ENCODE measurements at regions not wholly inside any gene's neighbourhood (a gene's known extent, or its start where the extent isn't known, plus 50 kb on each side); places are given as distances from the start of the nearest gene placed in this dataset.
"Not testable (repeated sequence)": the region's sequence is repeated elsewhere in the genome, so short reads cannot be mapped to it uniquely, and the experiment has no call there.

GRCh38 chr5:169374111-169374510, 73.2 kb upstream of the SLIT3 start:
- Histone ChIP-seq H3K27me3 (no peaks in the 10 kb centered on the region), H3K4me1 (peaks cover 5% of the 10 kb centered on the region; the same call in 1 of the 2 replicates), H3K36me3 (no peaks in the 10 kb centered on the region), H3K9me3 (no peaks in the 10 kb centered on the region), H3K4me3 (ENCODE audit: low read depth, low read length) (no peak overlapping the region)
- TF ChIP-seq CTCF (IDR thresholded peaks at IDR 0.05; ENCODE audit: low read depth, low read length) = no peak
- DNase-seq = no peak

- H3K36me3 ChIP-seq; H3K9me3 ChIP-seq; DNase-seq; H3K4me1 ChIP-seq; H3K27me3 ChIP-seq; H3K4me3 ChIP-seq (ENCODE audit: low read depth, low read length): not testable (repeated sequence)
Measured at GRCh38 chr5:169371801-169372200, 70.9 kb upstream of the SLIT3 start.

DNA sequence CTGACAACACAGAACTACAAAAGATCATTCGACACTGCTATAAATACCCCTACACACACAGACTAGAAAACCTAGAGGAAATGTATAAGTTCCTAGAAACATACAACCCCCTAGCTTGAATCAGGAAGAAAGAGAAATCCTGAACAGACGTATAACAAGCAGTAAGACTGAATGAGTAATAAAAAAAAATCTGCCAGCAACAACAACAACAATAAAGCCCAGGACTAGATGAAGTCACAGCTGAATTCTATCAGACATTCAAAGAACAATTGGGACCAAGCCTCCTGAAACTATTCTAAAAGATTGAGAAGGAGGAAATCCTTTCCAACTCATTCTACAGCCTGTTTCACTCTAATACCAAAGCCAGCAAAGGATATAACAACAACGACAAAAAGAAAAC, 68.2 kb upstream of the SLIT3 start:
- no peaks in the 10 kb centered on the region for H3K36me3 ChIP-seq
- no peak for DNase-seq
- H3K27me3 ChIP-seq = peaks cover 18% of the 10 kb centered on the region
- H3K4me1 ChIP-seq = no peaks in the 10 kb centered on the region
- TF ChIP-seq CTCF (IDR thresholded peaks at IDR 0.05; ENCODE audit: low read depth, low read length) = no peak
- H3K4me3 ChIP-seq (ENCODE audit: low read depth, low read length) = no peak overlapping the region
- no peaks in the 10 kb centered on the region for H3K9me3 ChIP-seq

DNA sequence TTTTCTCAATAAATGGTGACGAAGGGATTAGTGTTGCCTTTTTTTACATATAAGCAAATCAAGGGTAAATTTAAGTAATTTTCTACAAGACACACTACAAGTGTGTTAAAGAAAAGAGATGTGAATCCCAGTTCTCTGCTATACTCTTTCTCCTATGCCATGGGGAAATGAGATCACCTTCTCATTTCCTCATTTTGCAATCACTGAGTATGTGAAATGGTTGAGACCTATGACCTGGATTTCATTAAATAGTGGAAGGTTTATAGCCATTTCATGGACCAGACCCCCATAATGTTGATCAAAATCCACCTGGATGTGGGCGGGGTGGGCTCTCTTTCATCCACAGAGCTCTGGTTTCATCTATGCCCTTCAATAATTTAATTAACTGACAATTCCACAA, 66.9 kb upstream of the SLIT3 start:
- TF ChIP-seq CTCF (IDR thresholded peaks at IDR 0.05; ENCODE audit: low read depth, low read length) = no peak
- no peaks in the 10 kb centered on the region for H3K4me1 ChIP-seq
- DNase-seq = no peak
- H3K4me3 ChIP-seq (ENCODE audit: low read depth, low read length) = no peak overlapping the region
- no peaks in the 10 kb centered on the region for H3K36me3 ChIP-seq
- H3K27me3 ChIP-seq = peaks cover 20% of the 10 kb centered on the region
- H3K9me3 ChIP-seq = no peaks in the 10 kb centered on the region

DNA sequence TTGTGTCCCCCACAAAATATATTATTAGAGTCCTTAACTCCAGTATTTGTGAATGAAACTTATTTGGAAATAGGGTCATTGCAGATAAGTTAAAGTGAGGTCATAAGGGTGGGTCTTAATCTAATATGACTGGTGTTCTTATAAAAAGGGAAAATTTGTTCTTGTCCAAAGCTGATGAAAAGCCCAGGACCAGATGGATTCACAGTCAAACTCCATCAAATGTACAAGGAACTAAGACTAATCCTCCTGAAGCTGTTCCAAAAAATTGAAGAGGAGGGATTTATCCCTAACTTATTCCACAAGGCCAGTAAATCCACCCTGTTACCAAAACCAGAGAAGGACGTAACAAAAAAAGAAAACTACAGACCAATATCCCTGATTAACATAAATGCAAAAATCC, 56.4 kb upstream of the SLIT3 start:
- no peak for DNase-seq
- TF ChIP-seq CTCF (IDR thresholded peaks at IDR 0.05; ENCODE audit: low read depth, low read length) = no peak
- H3K27me3 ChIP-seq = no peaks in the 10 kb centered on the region
- H3K4me1 ChIP-seq = no peaks in the 10 kb centered on the region
- H3K36me3 ChIP-seq = no peaks in the 10 kb centered on the region
- H3K4me3 ChIP-seq (ENCODE audit: low read depth, low read length) = no peak overlapping the region
- no peaks in the 10 kb centered on the region for H3K9me3 ChIP-seq

DNA sequence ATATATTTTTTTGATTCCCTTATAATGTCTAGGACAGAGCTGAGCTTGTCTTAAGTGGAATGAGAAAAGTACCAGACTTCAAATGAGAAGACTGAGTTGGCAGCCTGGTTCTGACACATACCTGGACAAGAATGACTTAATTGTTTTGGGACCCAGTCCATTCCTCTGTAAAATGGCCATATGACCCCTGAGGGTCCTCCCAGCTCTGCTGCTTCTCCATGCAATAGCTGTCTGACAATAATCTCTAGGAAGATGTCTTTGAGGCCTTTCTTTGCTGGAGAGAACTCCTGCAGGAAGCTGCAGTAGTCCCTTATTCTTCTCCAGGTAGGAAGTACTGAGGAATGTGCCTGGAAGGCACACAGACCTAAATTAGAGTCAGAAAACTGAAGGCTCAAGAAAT, 55.9 kb upstream of the SLIT3 start:
- H3K36me3 ChIP-seq = no peaks in the 10 kb centered on the region
- H3K4me3 ChIP-seq (ENCODE audit: low read depth, low read length) = no peak overlapping the region
- no peak for DNase-seq
- H3K27me3 ChIP-seq = no peaks in the 10 kb centered on the region
- TF ChIP-seq CTCF (IDR thresholded peaks at IDR 0.05; ENCODE audit: low read depth, low read length) = no peak
- no peaks in the 10 kb centered on the region for H3K9me3 ChIP-seq
- no peaks in the 10 kb centered on the region for H3K4me1 ChIP-seq

GRCh38 chr5:169356181-169356580, 55.2 kb upstream of the SLIT3 start:
- Histone ChIP-seq H3K4me3 (ENCODE audit: low read depth, low read length) (no peak overlapping the region), H3K36me3 (no peaks in the 10 kb centered on the region), H3K4me1 (peaks cover 3% of the 10 kb centered on the region; the same call in 1 of the 2 replicates), H3K9me3 (no peaks in the 10 kb centered on the region), H3K27me3 (no peaks in the 10 kb centered on the region)
- TF ChIP-seq CTCF (IDR thresholded peaks at IDR 0.05; ENCODE audit: low read depth, low read length) = no peak
- DNase-seq = no peak

All from BE2C (cell line).